Breast epithelium (tissue), 3 donors: ENCODE measurements at regions not wholly inside any gene's neighbourhood (a gene's known extent, or its start where the extent isn't known, plus 50 kb on each side); places are given as distances from the start of the nearest gene placed in this dataset.
"Not testable (repeated sequence)": the region's sequence is repeated elsewhere in the genome, so short reads cannot be mapped to it uniquely, and the experiment has no call there.

Source experiments
- POLR2A ChIP-seq: fragments of 450-650 bp; IDR thresholded peaks from one replicate; pipeline ENCODE4 v1.6.1; 2016; ENCODE audit warnings: antibody characterized with exemption, mild to moderate bottlenecking, moderate library complexity
- POLR2AphosphoS5 ChIP-seq, 3 donors: sonication (generic); formaldehyde crosslinking; IDR thresholded peaks; one replicate each; pipeline ENCODE4 v1.6.1; 2017; ENCODE audit warnings: antibody characterized with exemption in 3 of 3
- TF ChIP-seq, protein P1 (sequence below), 3 donors: fragments of 450-650 bp; IDR thresholded peaks; one replicate each; pipeline ENCODE4 v1.5.1; 2016 to 2017; ENCODE audit warnings: antibody characterized with exemption in 3 of 3, mild to moderate bottlenecking in 3 of 3, moderate library complexity in 3 of 3

DNA sequence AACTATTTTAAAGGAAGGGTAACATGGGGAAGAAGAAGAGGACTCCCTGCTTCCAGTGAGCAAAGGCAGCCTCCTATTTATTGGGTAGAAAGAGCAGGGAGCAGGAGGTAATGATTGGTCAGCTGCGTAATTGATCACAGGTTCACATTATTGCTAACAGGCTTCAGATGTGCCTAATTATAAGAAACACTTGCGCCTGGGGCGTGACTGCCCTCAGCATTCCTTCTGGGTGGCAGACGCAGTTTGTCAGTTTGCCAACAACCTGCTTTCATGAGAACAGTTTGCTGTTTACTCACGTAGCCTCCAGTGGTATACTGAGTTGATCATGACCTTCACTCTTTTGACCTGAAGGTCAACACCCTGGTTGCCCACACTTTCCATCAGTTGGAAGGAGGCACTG lies 166.0 kb upstream of the AUTS2 start:
- TF ChIP-seq, protein P1, sequence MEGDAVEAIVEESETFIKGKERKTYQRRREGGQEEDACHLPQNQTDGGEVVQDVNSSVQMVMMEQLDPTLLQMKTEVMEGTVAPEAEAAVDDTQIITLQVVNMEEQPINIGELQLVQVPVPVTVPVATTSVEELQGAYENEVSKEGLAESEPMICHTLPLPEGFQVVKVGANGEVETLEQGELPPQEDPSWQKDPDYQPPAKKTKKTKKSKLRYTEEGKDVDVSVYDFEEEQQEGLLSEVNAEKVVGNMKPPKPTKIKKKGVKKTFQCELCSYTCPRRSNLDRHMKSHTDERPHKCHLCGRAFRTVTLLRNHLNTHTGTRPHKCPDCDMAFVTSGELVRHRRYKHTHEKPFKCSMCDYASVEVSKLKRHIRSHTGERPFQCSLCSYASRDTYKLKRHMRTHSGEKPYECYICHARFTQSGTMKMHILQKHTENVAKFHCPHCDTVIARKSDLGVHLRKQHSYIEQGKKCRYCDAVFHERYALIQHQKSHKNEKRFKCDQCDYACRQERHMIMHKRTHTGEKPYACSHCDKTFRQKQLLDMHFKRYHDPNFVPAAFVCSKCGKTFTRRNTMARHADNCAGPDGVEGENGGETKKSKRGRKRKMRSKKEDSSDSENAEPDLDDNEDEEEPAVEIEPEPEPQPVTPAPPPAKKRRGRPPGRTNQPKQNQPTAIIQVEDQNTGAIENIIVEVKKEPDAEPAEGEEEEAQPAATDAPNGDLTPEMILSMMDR (IDR thresholded peaks at IDR 0.05) = not testable (repeated sequence)
- not testable (repeated sequence) for TF ChIP-seq POLR2A; POLR2AphosphoS5 (IDR thresholded peaks at IDR 0.05)
